Hematopoietic multipotent progenitor cell treated with erythropoietin and hydrocortisone succinate and interleukin-3 and kit ligand, for 6 days (in vitro differentiated cells): ENCODE measurements at regions not wholly inside any gene's neighbourhood (a gene's known extent, or its start where the extent isn't known, plus 50 kb on each side); places are given as distances from the start of the nearest gene placed in this dataset.
"Not testable (repeated sequence)": the region's sequence is repeated elsewhere in the genome, so short reads cannot be mapped to it uniquely, and the experiment has no call there.

Experiments
- DNase-seq: peaks from one replicate; pipeline ENCODE4 v3.0.0-alpha.2; 2015

DNA sequence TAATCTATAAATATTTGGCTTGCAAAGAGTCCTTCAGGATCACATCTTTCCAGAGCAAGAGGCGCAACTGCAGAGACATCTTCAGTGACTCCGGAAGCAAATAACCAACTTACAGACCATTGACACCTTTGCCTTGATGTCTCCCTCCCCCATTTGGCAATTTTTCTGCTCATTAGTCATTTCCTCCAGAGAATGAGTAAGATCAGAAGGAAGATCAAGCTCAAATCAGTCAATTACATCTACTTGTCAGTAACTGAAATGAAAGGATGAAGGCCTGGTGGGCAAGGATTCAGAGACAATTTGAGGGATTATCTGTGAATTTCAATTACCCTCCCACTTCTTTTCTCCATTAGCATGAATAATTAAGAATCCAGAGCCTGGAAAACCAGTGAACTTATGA is 665.6 kb upstream of the CPEB2 start:
- no peak for DNase-seq

- DNase-seq, result no peak
Measured at GRCh38 chr4:14337892-14338584, 664.2 kb upstream of the CPEB2 start.

- DNase-seq, result no peak
Measured at GRCh38 chr4:14338585-14339265, 663.6 kb upstream of the CPEB2 start.

DNA sequence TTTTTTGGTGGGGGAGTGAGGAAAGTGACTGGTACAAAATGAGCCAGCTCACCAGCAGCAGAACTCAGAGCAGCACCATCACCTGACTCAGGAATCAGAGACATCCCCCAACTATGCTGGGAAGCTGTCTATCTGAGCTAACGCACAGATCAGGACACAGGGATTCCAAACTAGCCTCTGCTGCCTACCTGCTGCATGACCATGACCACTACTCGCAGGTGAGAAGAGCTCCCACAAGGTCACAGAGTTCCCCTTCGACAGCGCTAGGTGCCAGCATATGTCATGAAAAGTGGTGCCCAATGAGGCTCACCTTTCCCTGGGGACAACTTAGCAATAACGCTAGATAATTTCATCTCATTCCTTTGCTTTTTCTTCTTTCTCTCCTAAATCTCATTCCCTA is 662.6 kb upstream of the CPEB2 start:
- no peak for DNase-seq

- DNase-seq, result no peak
Measured at GRCh38 chr4:14340321-14340720, 662.0 kb upstream of the CPEB2 start.

DNA sequence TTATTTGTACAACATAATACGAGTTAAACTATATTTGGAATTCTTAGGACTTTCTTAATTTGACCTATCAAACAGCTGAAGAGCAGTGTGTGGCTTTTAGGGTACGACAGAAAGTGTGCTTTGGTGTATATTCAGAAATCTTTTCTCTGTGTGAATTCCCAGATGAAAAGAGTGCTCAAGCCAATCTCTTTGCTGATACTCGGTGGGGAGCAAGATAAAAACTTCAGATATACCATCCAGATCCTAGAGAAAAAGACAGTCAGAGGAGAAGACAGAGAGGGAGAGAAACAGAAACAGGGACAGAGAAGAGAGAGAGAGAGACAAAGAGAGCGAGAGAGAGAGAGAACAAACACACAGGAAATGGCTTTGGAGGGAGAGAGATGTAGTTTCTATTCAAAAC is 658.3 kb upstream of the CPEB2 start:
- no peak for DNase-seq

- no peak for DNase-seq
Measured at GRCh38 chr4:14345356-14345775, 656.9 kb upstream of the CPEB2 start.

DNA sequence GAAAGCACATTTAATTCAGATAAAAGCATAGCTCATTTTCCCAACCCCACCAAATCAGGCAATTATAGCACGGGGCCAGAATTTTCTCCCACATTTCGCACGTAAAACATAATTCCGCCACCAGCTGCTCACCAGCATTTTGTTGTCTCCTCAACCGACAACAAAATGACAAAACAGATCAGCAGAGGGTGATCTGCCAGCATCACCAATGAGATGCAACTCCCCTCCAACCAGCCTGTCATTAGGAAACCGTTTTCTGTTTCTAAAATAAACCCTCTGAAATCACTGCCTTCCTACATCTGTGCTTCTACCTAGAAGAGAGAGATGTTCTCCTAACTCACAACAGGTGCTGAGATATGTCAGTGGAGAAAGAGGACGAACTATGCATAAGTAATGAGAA is 654.8 kb upstream of the CPEB2 start:
- no peak for DNase-seq

DNA sequence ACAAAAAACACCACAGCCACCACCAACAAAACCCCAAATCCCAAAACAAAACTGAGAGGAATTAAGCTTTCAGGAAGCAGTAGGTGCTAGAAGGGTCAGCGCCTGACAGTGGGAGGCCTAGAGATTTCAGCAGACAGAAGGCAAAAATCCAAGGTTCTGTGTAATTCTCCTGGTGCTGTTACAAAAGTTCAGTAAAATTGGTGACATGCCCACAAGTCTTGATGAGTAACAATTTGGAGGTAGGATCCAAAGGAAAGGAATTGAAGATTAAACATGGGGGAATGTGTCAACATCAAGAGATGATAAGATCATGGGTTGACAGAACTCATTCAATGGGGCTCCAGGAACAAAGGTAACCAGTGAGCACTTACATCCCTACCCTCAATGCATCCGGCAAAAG is 653.8 kb upstream of the CPEB2 start:
- DNase-seq, result no peak

GRCh38 chr4:14358544-14359160 is 643.6 kb upstream of the CPEB2 start:
- not testable (repeated sequence) for DNase-seq

- DNase-seq, result no peak
Measured at GRCh38 chr4:14359991-14360390, 642.3 kb upstream of the CPEB2 start.

DNA sequence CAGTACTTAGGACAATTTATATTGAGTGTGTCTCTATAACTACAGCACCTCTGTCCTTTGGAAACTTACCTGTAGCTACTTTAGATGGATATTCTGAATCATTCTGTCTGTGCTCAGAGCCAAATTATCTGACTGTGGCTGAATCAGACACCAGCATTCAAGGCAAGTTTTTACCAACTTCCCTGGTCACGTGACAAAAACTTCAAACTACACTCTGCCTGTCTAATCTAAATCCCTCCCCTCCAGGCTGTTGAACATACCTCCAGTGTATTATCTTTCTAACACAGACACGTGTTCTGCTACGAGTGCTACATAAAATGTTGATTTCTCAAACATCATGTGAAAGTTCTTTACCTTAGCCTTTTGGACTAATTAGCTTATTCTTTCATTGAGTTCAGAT is 641.2 kb upstream of the CPEB2 start:
- DNase-seq, result peak; percentile 80

DNA sequence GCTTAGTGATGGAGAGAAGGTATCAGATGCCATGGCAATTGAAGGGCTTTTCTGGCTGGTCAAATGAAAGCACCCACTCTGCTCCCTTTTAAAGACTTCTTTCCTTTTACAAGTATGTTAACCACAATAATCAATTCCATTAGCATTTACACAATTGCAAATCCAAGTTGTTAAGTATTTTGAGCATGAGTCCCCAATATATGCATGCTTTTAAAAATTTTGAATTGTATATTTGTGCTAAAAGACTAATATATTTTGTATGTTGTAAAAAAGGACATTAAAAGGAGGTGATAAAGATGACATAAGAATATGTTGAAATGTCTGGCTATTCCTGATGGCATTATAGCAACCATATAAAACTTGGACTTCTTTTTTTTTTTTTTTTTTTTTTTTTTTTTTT is 639.9 kb upstream of the CPEB2 start:
- no peak for DNase-seq

DNA sequence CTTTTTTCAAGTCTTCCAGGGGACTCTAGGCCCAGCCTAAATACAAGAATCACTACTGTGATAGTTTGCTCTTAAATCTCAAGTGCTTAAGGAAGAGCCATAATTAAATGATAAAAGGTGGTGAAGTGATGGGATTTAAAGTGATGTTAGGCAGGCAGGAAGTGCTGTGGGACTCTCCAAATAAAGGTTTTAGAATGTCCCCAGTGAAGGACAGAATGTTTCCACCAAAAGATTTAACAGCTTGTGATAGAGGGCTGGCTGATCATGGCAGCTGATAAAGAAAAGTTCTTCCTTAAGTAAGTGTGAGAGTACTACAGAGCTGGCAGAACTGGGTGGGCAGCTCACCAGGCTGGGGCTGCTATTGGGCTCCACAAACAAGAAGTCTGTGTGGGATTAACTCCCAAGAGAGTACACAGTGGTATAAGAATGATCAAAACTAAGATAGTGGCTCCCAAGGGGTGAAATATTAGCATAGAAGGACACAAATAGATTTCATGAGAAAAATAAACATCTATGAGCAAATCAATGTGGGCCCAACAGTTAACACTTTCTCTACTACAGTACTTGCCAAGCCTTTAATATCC is 637.2 kb upstream of the CPEB2 start:
- DNase-seq, result no peak

- DNase-seq, result no peak
Measured at GRCh38 chr4:14368391-14368790, 633.9 kb upstream of the CPEB2 start.

- DNase-seq, result no peak
Measured at GRCh38 chr4:14371131-14371530, 631.1 kb upstream of the CPEB2 start.

- DNase-seq, result no peak
Measured at GRCh38 chr4:14375816-14376215, 626.5 kb upstream of the CPEB2 start.

- no peak for DNase-seq
Measured at GRCh38 chr4:14379183-14379582, 623.1 kb upstream of the CPEB2 start.

GRCh38 chr4:14383652-14384051 is 618.6 kb upstream of the CPEB2 start:
- no peak for DNase-seq

- DNase-seq, result no peak
Measured at GRCh38 chr4:14384824-14385223, 617.5 kb upstream of the CPEB2 start.

DNA sequence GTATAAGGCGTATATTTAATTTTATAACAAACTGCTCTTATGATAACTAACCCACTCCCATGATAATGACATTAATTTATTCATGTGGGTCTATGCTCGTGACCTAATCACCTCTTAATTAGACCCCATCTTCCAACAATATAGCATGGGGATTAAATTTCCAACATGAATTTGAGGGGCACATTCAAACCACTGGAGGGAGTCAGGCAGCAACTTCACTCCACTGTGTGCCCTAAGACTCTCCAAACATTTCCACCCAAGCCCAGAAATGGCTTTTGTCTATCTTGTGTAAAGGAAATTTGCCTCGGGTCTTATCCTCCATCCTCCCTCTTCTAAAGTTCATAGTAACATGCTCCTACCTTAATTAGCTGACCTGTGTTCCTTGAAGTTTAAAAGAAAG is 616.1 kb upstream of the CPEB2 start:
- DNase-seq, result no peak

DNA sequence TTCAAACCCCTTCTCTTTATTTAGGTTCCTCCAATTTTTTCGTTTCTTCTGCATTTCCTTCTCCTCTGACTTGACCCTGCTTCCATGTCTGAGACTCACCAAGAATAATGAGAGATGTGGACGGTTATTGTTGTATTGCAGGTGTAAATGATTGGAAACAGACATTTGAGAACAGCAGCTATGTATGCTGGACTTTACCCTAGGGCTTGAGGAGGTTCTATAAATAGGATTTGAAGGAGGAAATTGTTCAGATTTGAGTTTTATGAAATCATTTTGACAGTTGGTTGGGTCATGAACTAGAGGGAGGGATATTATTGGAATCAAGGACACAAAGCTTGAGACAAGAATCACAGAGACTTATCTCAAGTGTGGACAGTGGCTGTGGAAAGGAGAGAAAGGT is 614.6 kb upstream of the CPEB2 start:
- DNase-seq, result no peak

GRCh38 chr4:14392378-14392777 is 609.9 kb upstream of the CPEB2 start:
- no peak for DNase-seq

- no peak for DNase-seq
Measured at GRCh38 chr4:14396183-14396582, 606.1 kb upstream of the CPEB2 start.
